OCI-M2 (cell line): ENCODE measurements at regions not wholly inside any gene's neighbourhood (a gene's known extent, or its start where the extent isn't known, plus 50 kb on each side); places are given as distances from the start of the nearest gene placed in this dataset.
"Not testable (repeated sequence)": the region's sequence is repeated elsewhere in the genome, so short reads cannot be mapped to it uniquely, and the experiment has no call there.

ENCODE experiments used
- DNase-seq: peaks from one replicate; lab custom pipeline; 2025; ENCODE audit not compliant: unreplicated experiment; lab: John Stamatoyannopoulos, UW

DNA sequence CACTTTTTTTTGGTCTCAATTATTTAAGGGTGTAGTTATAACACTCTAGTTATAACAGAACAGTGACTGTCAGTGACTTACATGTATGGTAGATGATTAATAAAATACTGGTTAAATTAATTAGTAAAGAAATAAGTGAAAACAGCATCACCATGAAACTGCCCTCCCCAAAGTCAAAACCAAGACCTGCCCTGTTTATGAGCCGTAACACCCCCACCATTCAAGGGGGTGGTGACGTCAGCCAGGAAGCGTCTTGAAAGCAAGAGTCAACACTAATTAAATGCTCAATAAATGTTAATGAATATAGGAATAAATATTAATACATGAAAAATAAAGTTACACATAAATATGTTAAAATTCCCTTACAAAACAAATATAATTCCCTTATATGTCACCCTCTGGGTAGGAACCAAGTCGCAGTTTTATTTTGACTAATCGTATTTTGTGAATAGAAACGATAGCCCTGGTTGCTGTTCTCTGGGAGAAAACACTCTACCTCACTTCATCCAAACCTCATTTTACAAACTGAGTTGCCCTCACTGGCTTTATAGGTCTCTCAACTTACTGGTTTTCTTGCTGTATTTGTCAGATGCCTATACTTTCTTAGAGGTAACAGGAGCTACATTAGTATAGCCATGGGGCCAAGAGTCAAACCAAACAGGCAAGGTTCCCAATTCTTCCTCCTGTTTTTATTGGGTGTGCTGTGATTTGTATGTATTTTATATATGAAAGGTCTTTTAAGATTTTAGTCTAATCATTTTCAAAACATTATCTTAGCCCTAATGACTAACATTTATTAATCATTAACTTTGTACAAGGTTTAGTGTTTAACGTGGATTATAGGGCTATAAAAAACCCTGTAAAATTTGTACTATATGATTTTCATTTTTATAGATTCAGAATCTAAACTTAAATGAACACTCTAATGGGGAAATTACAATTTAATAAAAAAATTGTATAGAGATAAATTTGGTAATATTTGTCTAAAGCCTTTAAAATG lies 227.9 kb upstream of the IRAK1BP1 start:
- no peak for DNase-seq

GRCh38 chr6:78643976-78644375 lies 223.4 kb upstream of the IRAK1BP1 start:
- DNase-seq: not testable (repeated sequence)

- DNase-seq: not testable (repeated sequence)
These were observed 220.6 kb upstream of the IRAK1BP1 start for GRCh38 chr6:78646542-78647415.

DNA sequence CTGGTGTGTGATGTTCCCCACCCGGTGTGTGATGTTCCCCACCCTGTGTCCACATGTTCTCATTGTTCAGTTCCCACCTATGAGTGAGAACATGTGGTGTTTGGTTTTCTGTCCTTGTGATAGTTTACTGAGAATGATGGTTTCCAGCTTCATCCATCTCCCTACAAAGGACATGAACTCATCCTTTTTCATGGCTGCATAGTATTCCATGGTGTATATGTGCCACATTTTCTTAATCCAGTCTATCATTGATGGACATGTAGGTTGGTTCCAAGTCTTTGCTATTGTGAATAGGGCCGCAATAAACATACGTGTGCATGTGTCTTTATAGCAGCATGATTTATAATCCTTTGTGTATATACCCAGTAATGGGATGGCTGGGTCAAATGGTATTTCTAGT lies 201.5 kb upstream of the IRAK1BP1 start:
- not testable (repeated sequence) for DNase-seq

- no peak for DNase-seq
These were observed 200.6 kb upstream of the IRAK1BP1 start for GRCh38 chr6:78666764-78667163.

- no peak for DNase-seq
These were observed 197.2 kb upstream of the IRAK1BP1 start for GRCh38 chr6:78670156-78670555.

GRCh38 chr6:78670802-78671201 lies 196.5 kb upstream of the IRAK1BP1 start:
- DNase-seq: no peak

DNA sequence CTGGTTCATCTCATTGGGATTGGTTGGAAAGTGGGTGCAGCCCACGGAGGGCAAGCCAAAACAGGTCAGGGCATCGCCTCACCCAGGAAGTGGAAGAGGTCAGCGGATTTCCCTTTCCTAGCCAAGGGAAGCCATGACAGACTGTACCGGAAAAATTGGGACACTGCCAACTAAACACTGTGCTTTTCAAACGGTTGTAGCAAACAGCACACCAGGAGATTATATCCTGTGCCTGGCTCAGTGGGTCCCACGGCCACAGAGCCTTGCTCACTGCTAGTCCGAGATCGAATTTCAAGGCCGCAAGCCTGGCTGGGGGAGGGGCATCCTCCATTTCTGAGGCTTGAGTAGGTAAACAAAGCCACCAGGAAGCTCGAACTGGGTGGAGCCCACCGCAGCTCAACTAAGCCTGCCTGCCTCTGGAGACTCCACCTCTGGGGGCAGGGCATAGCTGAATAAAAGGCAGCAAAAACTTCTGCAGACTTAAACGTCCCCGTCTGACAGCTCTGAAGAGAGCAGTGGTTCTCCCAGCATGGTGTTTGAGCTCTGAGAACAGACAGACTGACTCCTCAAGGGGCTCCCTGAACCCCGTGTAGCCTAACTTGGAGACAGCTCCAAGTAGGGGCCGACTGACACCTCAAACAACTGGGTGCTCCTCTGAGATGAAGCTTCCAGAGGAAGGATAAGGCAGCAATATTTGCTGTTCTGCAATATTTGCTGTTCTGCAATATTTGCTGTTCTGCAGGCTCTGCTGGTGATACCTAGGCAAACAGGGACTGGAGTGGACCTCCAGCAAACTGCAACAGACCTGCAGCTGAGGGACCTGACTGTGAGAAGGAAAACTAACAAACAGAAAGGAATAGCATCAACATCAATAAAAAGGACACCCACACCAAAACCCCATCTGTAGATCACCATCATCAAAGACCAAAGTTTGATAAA lies 191.0 kb upstream of the IRAK1BP1 start:
- not testable (repeated sequence) for DNase-seq

DNA sequence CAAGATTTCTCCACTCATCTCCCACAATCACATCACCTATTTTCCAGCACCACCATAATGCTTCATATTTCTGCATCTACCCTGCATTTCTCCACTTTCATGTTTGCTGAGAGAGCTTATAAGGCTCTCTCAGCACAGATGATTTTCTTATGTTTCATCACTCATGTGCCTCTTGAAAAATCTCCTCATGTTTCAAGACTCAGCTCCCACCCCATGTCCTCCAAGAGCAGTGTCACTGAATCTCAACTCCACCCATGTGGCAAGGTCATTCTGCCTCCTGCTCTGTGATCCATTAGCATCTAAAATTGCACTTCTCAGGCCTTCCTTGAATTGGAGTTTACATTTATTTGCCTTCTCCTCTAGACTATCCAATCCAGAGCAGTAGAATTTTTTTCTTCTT lies 178.7 kb upstream of the IRAK1BP1 start:
- DNase-seq: no peak

DNA sequence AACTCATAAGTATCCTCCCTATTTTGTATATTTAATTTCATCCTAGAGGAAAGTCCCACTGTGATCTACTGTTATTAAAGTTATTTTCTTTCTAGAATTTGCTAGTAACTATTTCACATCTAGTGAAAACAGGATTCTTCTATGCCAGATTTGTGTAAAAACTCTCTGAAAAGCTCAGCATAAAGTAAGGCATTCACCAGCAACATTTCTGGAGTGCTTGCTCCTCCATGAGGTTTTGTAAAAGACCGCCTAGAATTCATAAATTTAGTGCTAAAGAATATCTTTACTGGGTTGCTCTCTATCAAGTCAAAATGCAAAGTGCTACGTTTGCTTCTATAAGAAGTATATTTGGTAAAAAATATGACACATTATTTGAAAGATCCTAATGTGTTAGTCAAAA lies 173.5 kb upstream of the IRAK1BP1 start:
- no peak for DNase-seq

DNA sequence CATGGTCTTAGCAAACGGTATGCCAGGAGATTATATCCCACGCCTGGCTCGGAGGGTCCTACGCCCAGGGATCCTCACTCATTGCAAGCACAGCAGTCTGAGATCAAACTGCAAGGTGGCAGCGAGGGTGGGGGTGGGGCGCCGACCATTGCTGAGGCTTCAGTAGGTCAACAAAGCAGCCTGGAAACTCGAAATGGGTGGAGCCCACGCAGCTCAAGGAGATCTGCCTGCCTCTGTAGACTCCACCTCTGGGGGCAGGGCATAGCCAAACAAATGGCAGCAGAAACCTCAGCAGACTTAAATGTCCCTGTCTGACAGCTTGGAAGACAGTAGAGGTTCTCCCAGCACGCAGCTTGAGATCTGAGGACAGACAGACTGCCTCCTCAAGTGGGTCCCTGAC lies 172.7 kb upstream of the IRAK1BP1 start:
- not testable (repeated sequence) for DNase-seq

DNA sequence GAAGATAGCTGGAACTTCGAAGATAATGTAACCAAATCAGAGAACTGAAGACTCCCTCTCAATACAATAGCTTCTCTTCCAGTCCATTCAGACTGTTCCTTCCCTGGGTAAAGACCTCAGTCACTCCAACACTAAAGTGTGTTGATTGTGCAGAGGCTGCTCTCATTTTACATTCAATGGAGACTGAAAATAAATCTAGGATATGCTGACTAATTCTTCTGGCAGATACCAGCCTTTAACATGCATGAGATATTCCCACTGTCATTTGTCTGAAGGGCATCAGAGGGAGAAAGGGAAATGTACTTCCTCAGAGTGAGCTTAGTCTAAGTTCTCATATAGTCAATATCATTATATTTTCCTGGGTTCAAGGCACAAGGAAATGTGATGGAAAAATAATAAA lies 166.4 kb upstream of the IRAK1BP1 start:
- no peak for DNase-seq

DNA sequence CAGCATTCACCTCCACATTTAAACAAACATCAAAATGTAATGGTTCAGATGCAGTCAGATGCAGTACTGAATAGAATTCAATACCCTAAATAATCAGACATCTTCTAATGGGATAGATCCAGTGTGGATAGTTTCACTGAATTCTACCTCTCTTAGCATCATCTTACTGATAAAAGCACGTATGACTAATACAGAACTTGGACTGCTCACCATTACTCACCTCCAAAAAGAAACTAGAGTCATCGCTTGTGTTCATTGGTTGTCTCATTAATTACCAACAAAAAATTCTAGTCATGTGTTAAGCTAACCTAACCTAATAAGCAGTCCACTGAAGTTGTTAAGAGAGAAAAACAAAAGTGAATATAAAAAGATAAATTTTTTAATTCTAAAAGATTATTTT lies 165.9 kb upstream of the IRAK1BP1 start:
- no peak for DNase-seq

DNA sequence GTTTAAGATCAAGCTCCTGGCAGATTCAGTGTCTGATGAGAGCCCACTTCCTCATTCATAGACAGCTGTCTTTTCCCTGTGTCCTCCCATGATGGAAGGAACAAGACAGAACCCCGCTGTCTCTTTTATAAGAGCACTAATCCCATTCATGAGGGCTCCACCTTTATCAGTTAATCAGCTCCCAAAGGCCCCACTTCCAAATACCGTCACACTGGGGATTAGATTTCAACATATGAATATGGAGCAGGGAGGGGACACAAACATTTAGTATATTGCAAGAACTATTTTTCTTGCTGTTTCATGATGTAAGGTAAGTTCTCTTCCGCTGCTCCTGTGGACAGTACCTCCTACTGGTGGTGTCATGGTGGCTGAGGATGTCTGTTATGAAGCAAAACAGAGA lies 158.3 kb upstream of the IRAK1BP1 start:
- DNase-seq: no peak

- no peak for DNase-seq
These were observed 153.8 kb upstream of the IRAK1BP1 start for GRCh38 chr6:78713564-78713963.

DNA sequence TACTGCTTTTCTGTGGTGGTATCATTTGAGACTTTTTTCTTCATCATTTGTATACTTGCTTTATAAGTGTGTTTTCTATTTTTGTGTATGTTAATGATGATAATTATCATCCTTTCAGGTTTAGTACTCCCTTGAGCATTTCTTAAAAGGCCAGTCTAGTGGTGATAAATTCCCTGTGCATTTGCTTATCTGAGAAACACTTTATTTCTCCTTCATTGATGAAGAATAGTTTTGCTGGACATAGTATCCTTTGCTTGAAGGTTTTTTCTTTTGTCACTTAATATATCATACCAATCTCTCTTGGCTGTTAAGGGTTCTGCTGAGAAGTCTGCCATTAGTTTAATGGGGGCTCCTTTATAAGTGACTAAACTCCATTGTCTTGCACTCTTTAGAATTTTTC lies 123.2 kb upstream of the IRAK1BP1 start:
- no peak for DNase-seq

- DNase-seq: no peak
These were observed 120.9 kb upstream of the IRAK1BP1 start for GRCh38 chr6:78746457-78746856.

DNA sequence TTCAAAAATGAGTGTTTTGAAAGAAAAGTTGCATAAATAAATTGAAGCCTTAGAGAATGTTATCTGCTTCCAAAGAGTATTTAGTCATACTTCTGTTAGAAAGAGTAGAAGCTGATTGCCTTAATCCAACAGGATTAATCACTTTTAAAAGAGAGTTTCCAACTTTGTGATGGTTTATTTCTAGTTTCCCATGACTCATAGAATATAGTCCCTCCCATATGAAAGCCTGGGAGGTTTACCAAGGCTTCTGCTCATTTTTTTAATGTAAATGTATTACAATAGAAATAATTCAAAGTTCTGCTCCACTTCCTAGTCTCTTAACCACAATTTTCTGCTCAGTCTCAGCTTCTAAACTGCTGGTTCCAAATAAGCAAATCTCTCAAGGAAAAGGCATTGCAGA lies 118.0 kb upstream of the IRAK1BP1 start:
- DNase-seq: no peak

GRCh38 chr6:78758297-78758798 lies 109.0 kb upstream of the IRAK1BP1 start:
- DNase-seq: not testable (repeated sequence)

DNA sequence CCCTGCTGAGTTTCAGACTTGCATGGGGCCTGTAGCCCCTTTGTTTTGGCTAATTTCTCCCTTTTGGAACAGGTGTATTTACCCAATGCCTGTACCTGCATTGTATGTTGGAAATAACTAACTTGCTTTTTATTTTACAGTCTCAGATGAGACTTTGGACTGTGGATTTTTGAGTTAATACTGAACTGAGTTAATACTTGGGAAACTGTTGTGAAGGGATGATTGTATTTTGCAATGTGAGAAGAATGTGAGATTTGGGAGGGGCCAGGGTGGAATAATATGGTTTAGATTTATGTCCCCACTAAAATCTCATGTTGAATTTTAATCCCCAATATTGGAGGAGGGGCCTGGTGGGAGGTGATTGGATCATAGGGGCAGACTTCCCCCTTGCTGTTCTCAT lies 99.1 kb upstream of the IRAK1BP1 start:
- no peak for DNase-seq
